GM23338 (cell line): ENCODE measurements at regions not wholly inside any gene's neighbourhood (a gene's known extent, or its start where the extent isn't known, plus 50 kb on each side); places are given as distances from the start of the nearest gene placed in this dataset.
A peak's percentile ranks its signal among the peaks of the same experiment; 100 is the strongest.

ENCODE experiments used
- ATAC-seq: fragments of 200-7000 bp; cut with Tn5 transposase; 3 replicates; pipeline ENCODE4 v1.9.1; 2020
- DNase-seq: peaks from one replicate; pipeline ENCODE4 v3.0.0-alpha.2; 2015; ENCODE audit warnings: low spot score
- H2AFZ ChIP-seq: fragments of 200-600 bp; sonication (generic); 2 replicates; pipeline ENCODE4 v1.8.0; 2016; ENCODE audit warnings: antibody characterized with exemption, mild to moderate bottlenecking, moderate library complexity
- H3F3A ChIP-seq: fragments of 200-600 bp; sonication (generic); replicated peaks from 2 replicates; pipeline ENCODE4 v1.8.0; 2017; ENCODE audit warnings: antibody characterized with exemption, mixed run types, low read depth
- H3K27ac ChIP-seq: fragments of 200-600 bp; sonication (generic); 2 replicates; pipeline ENCODE4 v1.6.1; 2016; ENCODE audit warnings: low read depth
- H3K27me3 ChIP-seq: fragments of 200-600 bp; sonication (generic); 2 replicates; pipeline ENCODE4 v1.8.0; 2016; ENCODE audit warnings: mild to moderate bottlenecking, mixed run types, moderate library complexity; ENCODE audit not compliant: insufficient read depth
- H3K36me3 ChIP-seq: fragments of 200-600 bp; sonication (generic); 2 replicates; pipeline ENCODE4 v1.8.0; 2016; ENCODE audit warnings: mild to moderate bottlenecking; ENCODE audit not compliant: insufficient read depth
- H3K4me1 ChIP-seq: fragments of 200-600 bp; sonication (generic); 2 replicates; pipeline ENCODE4 v1.8.0; 2016; ENCODE audit warnings: mild to moderate bottlenecking, moderate library complexity; ENCODE audit not compliant: insufficient read depth
- H3K4me2 ChIP-seq: fragments of 200-600 bp; sonication (generic); 2 replicates; pipeline ENCODE4 v1.7.1; 2017; ENCODE audit warnings: mixed run types
- H3K4me3 ChIP-seq: fragments of 200-600 bp; sonication (generic); 2 replicates; pipeline ENCODE4 v1.6.1; 2016; ENCODE audit warnings: mixed run types
- H3K79me2 ChIP-seq: fragments of 200-600 bp; sonication (generic); replicated peaks from 2 replicates; pipeline ENCODE4 v1.8.0; 2017; ENCODE audit warnings: mild to moderate bottlenecking; ENCODE audit not compliant: insufficient read depth
- H3K9me2 ChIP-seq: fragments of 200-600 bp; sonication (generic); 2 replicates; pipeline ENCODE4 v1.8.0; 2017; ENCODE audit not compliant: insufficient read depth
- H4K20me1 ChIP-seq: fragments of 200-600 bp; sonication (generic); replicated peaks from 2 replicates; pipeline ENCODE4 v1.8.0; 2017; ENCODE audit warnings: mild to moderate bottlenecking; ENCODE audit not compliant: insufficient read depth
- H3K27ac Mint-ChIP-seq: 2 replicates; pipeline ENCODE4 v1.8.0; 2020; ENCODE audit warnings: inconsistent platforms, mild to moderate bottlenecking, moderate library complexity, mixed read lengths
- H3K27me3 Mint-ChIP-seq: 3 replicates; pipeline ENCODE4 v1.8.0; 2022; ENCODE audit warnings: low read depth, mild to moderate bottlenecking, moderate library complexity, mixed read lengths, inconsistent platforms; ENCODE audit not compliant: insufficient read depth, poor library complexity
- H3K36me3 Mint-ChIP-seq: 3 replicates; pipeline ENCODE4 v1.8.0; 2021; ENCODE audit warnings: low read depth, mild to moderate bottlenecking, inconsistent platforms, moderate library complexity, mixed read lengths
- H3K4me1 Mint-ChIP-seq: 3 replicates; pipeline ENCODE4 v1.8.0; 2020; ENCODE audit warnings: mild to moderate bottlenecking, inconsistent platforms, mixed read lengths
- H3K4me3 Mint-ChIP-seq: 3 replicates; pipeline ENCODE4 v1.8.0; 2021; ENCODE audit warnings: moderate library complexity, mild to moderate bottlenecking, inconsistent platforms, mixed read lengths
- H3K9me3 Mint-ChIP-seq: 3 replicates; pipeline ENCODE4 v1.8.0; 2020; ENCODE audit warnings: moderate library complexity, mild to moderate bottlenecking, inconsistent platforms, mixed read lengths
- CREB1 ChIP-seq: fragments of 250-450 bp; sonication (Bioruptor Pico); IDR thresholded peaks from 2 replicates; pipeline ENCODE4 v1.5.0; 2020; ENCODE audit warnings: low read depth, mild to moderate bottlenecking, moderate library complexity
- EZH2 ChIP-seq: fragments of 200-600 bp; sonication (generic); IDR thresholded peaks from one replicate; pipeline ENCODE4 v1.8.0; 2017; ENCODE audit warnings: antibody characterized with exemption, mild to moderate bottlenecking, low read depth; ENCODE audit not compliant: unreplicated experiment
- EZH2phosphoT487 ChIP-seq: fragments of 200-600 bp; sonication (generic); IDR thresholded peaks from one replicate; pipeline ENCODE4 v1.8.1; 2018; ENCODE audit warnings: antibody characterized with exemption; ENCODE audit not compliant: unreplicated experiment
- JUNB ChIP-seq: IDR thresholded peaks from one replicate; pipeline ENCODE4 v1.6.1; 2016; ENCODE audit warnings: antibody characterized with exemption; ENCODE audit not compliant: unreplicated experiment
- POLR2AphosphoS5 ChIP-seq: IDR thresholded peaks from 2 replicates; pipeline ENCODE4 v1.6.1; 2016; ENCODE audit warnings: antibody characterized with exemption, low read depth
- STAT1 ChIP-seq: IDR thresholded peaks from one replicate; pipeline ENCODE4 v1.6.1; 2016; ENCODE audit warnings: antibody characterized with exemption; ENCODE audit not compliant: unreplicated experiment
- ZNF114 ChIP-seq: fragments of 250-450 bp; sonication (Bioruptor Pico); IDR thresholded peaks from 2 replicates; pipeline ENCODE4 v1.5.0; 2020; ENCODE audit warnings: mild to moderate bottlenecking, moderate library complexity
- ZNF331 ChIP-seq: fragments of 250-450 bp; sonication (Bioruptor Pico); IDR thresholded peaks from 2 replicates; pipeline ENCODE4 v1.5.0; 2020; ENCODE audit warnings: low read depth, mild to moderate bottlenecking, moderate library complexity
- TF ChIP-seq, protein P1 (sequence below): IDR thresholded peaks from one replicate; pipeline ENCODE4 v1.6.1; 2018; ENCODE audit warnings: antibody characterized with exemption; ENCODE audit not compliant: unreplicated experiment
- TF ChIP-seq, protein P2 (sequence below): IDR thresholded peaks from 2 replicates; pipeline ENCODE4 v1.6.1; 2016; ENCODE audit warnings: antibody characterized with exemption
- TF ChIP-seq, protein P3 (sequence below): fragments of 250-450 bp; sonication (Bioruptor Pico); IDR thresholded peaks from 2 replicates; pipeline ENCODE4 v1.5.0; 2020; ENCODE audit warnings: mild to moderate bottlenecking, moderate library complexity

DNA sequence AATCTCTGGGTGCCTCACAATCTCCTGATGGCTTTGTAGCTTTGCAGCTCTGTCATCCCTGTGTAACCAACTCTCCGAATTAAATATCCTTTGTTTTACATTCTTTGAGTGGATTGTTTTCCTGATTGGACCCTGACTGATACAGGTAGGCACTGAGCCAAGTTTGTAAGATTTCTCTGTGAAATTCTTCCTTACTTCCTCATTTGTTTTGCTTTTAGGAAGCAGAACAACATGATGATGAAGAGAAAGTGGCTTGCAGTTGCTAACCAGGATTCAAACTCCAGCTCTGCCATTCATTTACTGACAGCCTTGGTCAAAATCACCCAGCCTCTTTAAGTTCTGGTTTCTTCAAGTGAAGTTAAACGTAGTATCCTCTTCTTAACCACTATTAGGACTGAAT is 452.3 kb downstream of the OMA1 start (continued):
- TF ChIP-seq, protein P1, sequence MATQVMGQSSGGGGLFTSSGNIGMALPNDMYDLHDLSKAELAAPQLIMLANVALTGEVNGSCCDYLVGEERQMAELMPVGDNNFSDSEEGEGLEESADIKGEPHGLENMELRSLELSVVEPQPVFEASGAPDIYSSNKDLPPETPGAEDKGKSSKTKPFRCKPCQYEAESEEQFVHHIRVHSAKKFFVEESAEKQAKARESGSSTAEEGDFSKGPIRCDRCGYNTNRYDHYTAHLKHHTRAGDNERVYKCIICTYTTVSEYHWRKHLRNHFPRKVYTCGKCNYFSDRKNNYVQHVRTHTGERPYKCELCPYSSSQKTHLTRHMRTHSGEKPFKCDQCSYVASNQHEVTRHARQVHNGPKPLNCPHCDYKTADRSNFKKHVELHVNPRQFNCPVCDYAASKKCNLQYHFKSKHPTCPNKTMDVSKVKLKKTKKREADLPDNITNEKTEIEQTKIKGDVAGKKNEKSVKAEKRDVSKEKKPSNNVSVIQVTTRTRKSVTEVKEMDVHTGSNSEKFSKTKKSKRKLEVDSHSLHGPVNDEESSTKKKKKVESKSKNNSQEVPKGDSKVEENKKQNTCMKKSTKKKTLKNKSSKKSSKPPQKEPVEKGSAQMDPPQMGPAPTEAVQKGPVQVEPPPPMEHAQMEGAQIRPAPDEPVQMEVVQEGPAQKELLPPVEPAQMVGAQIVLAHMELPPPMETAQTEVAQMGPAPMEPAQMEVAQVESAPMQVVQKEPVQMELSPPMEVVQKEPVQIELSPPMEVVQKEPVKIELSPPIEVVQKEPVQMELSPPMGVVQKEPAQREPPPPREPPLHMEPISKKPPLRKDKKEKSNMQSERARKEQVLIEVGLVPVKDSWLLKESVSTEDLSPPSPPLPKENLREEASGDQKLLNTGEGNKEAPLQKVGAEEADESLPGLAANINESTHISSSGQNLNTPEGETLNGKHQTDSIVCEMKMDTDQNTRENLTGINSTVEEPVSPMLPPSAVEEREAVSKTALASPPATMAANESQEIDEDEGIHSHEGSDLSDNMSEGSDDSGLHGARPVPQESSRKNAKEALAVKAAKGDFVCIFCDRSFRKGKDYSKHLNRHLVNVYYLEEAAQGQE: no peak
- TF ChIP-seq EZH2phosphoT487: no peak
- TF ChIP-seq, protein P2, sequence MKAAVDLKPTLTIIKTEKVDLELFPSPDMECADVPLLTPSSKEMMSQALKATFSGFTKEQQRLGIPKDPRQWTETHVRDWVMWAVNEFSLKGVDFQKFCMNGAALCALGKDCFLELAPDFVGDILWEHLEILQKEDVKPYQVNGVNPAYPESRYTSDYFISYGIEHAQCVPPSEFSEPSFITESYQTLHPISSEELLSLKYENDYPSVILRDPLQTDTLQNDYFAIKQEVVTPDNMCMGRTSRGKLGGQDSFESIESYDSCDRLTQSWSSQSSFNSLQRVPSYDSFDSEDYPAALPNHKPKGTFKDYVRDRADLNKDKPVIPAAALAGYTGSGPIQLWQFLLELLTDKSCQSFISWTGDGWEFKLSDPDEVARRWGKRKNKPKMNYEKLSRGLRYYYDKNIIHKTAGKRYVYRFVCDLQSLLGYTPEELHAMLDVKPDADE: no peak
- TF ChIP-seq STAT1: no peak
- TF ChIP-seq JUNB: no peak
- no peak for TF ChIP-seq EZH2
- no peak for TF ChIP-seq CREB1 (CRISPR knock-in tag)
- TF ChIP-seq ZNF331 (CRISPR knock-in tag): no peak
- no peak for TF ChIP-seq ZNF114 (CRISPR knock-in tag)

DNA sequence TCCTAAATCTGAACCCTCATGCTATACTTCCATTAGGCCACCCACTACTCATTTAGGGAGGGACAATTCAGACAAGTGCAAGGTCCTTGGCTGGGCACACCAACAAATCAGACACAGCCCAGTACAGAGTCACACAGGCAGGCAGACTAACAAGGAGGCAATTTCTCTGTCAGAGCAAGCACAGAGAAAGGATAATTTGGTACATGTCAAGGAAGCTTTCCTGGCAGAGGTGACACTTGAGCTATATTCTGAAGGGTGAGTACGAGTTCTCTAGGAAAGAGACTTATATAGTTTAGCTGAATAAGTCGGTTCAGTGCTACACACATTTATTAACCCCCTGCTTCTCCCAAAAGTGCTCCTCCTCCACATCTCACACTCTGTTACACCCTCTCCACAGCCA is 455.9 kb downstream of the OMA1 start:
- Mint-ChIP-seq H3K27ac (no peak overlapping the region), H3K9me3 (no peaks in the 10 kb centered on the region), H3K4me1 (peaks cover 43% of the 10 kb centered on the region), H3K36me3 (no peaks in the 10 kb centered on the region), H3K4me3 (no peak overlapping the region), H3K27me3 (peaks cover 2% of the 10 kb centered on the region)
- H3K4me1 ChIP-seq: peaks cover 43% of the 10 kb centered on the region
- no peak overlapping the region for H3K27ac ChIP-seq
- no peak overlapping the region for H2AFZ ChIP-seq
- no peaks in the 10 kb centered on the region for H3K9me2 ChIP-seq
- no peaks in the 10 kb centered on the region for H3K27me3 ChIP-seq
- H3F3A ChIP-seq: 0 out of 2 replicates have a peak, but pooled peaks cover 3% of the 10 kb centered on the region
- no peaks in the 10 kb centered on the region for H3K79me2 ChIP-seq
- H3K4me3 ChIP-seq: no peak overlapping the region
- H3K4me2 ChIP-seq: peak overlapping the region; percentile 15; the same call in 1 of the 2 replicates
- no peaks in the 10 kb centered on the region for H4K20me1 ChIP-seq
- no peak for ATAC-seq
- no peaks in the 10 kb centered on the region for H3K36me3 ChIP-seq
- DNase-seq: no peak
- TF ChIP-seq, protein P2: no peak
- TF ChIP-seq ZNF331 (CRISPR knock-in tag) (no peak), POLR2AphosphoS5 (no peak), EZH2 (no peak)
- TF ChIP-seq, protein P3, sequence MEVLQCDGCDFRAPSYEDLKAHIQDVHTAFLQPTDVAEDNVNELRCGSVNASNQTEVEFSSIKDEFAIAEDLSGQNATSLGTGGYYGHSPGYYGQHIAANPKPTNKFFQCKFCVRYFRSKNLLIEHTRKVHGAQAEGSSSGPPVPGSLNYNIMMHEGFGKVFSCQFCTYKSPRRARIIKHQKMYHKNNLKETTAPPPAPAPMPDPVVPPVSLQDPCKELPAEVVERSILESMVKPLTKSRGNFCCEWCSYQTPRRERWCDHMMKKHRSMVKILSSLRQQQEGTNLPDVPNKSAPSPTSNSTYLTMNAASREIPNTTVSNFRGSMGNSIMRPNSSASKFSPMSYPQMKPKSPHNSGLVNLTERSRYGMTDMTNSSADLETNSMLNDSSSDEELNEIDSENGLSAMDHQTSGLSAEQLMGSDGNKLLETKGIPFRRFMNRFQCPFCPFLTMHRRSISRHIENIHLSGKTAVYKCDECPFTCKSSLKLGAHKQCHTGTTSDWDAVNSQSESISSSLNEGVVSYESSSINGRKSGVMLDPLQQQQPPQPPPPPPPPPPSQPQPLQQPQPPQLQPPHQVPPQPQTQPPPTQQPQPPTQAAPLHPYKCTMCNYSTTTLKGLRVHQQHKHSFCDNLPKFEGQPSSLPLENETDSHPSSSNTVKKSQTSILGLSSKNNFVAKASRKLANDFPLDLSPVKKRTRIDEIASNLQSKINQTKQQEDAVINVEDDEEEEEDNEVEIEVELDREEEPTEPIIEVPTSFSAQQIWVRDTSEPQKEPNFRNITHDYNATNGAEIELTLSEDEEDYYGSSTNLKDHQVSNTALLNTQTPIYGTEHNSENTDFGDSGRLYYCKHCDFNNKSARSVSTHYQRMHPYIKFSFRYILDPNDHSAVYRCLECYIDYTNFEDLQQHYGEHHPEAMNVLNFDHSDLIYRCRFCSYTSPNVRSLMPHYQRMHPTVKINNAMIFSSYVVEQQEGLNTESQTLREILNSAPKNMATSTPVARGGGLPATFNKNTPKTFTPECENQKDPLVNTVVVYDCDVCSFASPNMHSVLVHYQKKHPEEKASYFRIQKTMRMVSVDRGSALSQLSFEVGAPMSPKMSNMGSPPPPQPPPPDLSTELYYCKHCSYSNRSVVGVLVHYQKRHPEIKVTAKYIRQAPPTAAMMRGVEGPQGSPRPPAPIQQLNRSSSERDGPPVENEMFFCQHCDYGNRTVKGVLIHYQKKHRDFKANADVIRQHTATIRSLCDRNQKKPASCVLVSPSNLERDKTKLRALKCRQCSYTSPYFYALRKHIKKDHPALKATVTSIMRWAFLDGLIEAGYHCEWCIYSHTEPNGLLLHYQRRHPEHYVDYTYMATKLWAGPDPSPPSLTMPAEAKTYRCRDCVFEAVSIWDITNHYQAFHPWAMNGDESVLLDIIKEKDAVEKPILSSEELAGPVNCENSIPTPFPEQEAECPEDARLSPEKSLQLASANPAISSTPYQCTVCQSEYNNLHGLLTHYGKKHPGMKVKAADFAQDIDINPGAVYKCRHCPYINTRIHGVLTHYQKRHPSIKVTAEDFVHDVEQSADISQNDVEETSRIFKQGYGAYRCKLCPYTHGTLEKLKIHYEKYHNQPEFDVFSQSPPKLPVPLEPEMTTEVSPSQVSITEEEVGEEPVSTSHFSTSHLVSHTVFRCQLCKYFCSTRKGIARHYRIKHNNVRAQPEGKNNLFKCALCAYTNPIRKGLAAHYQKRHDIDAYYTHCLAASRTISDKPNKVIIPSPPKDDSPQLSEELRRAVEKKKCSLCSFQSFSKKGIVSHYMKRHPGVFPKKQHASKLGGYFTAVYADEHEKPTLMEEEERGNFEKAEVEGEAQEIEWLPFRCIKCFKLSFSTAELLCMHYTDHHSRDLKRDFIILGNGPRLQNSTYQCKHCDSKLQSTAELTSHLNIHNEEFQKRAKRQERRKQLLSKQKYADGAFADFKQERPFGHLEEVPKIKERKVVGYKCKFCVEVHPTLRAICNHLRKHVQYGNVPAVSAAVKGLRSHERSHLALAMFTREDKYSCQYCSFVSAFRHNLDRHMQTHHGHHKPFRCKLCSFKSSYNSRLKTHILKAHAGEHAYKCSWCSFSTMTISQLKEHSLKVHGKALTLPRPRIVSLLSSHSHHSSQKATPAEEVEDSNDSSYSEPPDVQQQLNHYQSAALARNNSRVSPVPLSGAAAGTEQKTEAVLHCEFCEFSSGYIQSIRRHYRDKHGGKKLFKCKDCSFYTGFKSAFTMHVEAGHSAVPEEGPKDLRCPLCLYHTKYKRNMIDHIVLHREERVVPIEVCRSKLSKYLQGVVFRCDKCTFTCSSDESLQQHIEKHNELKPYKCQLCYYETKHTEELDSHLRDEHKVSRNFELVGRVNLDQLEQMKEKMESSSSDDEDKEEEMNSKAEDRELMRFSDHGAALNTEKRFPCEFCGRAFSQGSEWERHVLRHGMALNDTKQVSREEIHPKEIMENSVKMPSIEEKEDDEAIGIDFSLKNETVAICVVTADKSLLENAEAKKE (CRISPR knock-in tag): no peak
